K562 (cell line): ENCODE measurements at regions not wholly inside any gene's neighbourhood (a gene's known extent, or its start where the extent isn't known, plus 50 kb on each side); places are given as distances from the start of the nearest gene placed in this dataset.

Experiments
- ATAC-seq: fragments of 200-7000 bp; cut with Tn5 transposase; 3 replicates; pipeline ENCODE4 v1.9.1; 2020; ENCODE audit warnings: moderate library complexity
- BruUV-seq: library from RNA; stranded (reverse); fragments of 400-500 nt; replicated peaks from 2 replicates; lab custom pipeline; 2021; lab: Mats Ljungman, UMichigan
- CTCF ChIA-PET: fragments of 300-600 bp; formaldehyde crosslinking; extraction: SDS; loops from one replicate; lab custom pipeline; 2021; ENCODE audit warnings: low intra/inter-chr PET ratio; lab: Yijun Ruan, JAX
- POLR2A ChIA-PET: fragments of 300-600, 350-650 bp; sonication (Branson Sonifier 250); formaldehyde crosslinking; extraction: SDS; loops from one replicate; lab custom pipeline; 2021; ENCODE audit warnings: antibody characterized with exemption, inconsistent platforms; lab: Yijun Ruan, JAX
- DNase-seq, 4 experiments: peaks; one replicate each; pipeline versions ENCODE4 v3.0.0 to v3.0.0-alpha.2; 2011 to 2018; ENCODE audit warnings: low spot score in 3 of 4, mixed read lengths in 3 of 4; ENCODE audit errors: extremely low read depth in 1 of 4
- FAIRE-seq: peaks from 2 replicates; lab custom pipeline; 2011; peaks lifted over from hg19 to GRCh38; lab: Jason Lieb, UNC
- H2AFZ ChIP-seq: 2 replicates; pipeline ENCODE4 v1.6.0; 2011; ENCODE audit warnings: low read depth, low read length, control low read depth, inconsistent platforms
- H3K27ac ChIP-seq: fragments of 200-600 bp; 3 replicates; pipeline ENCODE4 v1.8.0; 2011; ENCODE audit warnings: low read depth, mild to moderate bottlenecking, control low read depth, inconsistent platforms, low read length, moderate library complexity, mixed read lengths; ENCODE audit errors: extremely low read depth
- H3K27me3 ChIP-seq, 2 experiments: fragments of 300-600 bp in 1 of 2; 2 replicates in 1 of 2; 3 replicates in 1 of 2; pipeline versions ENCODE4 v1.6.0 to v1.8.0; 2011; ENCODE audit warnings: inconsistent platforms in 2 of 2, low read length in 2 of 2, mild to moderate bottlenecking in 1 of 2, mixed read lengths in 1 of 2, moderate library complexity in 1 of 2; ENCODE audit not compliant: control insufficient read depth in 2 of 2, insufficient read depth in 2 of 2
- H3K36me3 ChIP-seq: fragments of 300-600 bp; 3 replicates; pipeline ENCODE4 v1.8.0; 2011; ENCODE audit warnings: mild to moderate bottlenecking, low read length, inconsistent platforms; ENCODE audit not compliant: control insufficient read depth, insufficient read depth
- H3K4me1 ChIP-seq, 2 experiments: fragments of 200-600 bp in 1 of 2; replicated peaks in 1 of 2; 2 replicates in 1 of 2; 3 replicates in 1 of 2; pipeline versions ENCODE4 v1.5.1 to v1.8.0; 2011; ENCODE audit warnings: inconsistent platforms in 2 of 2, low read length in 2 of 2, mild to moderate bottlenecking in 1 of 2, mixed read lengths in 1 of 2, moderate library complexity in 1 of 2; ENCODE audit not compliant: control insufficient read depth in 2 of 2, insufficient read depth in 2 of 2
- H3K4me2 ChIP-seq: 2 replicates; pipeline ENCODE4 v1.6.1; 2011; ENCODE audit warnings: low read length, control low read depth, inconsistent platforms, mixed read lengths; ENCODE audit not compliant: insufficient read depth
- H3K4me3 ChIP-seq: fragments of 200-600 bp; sonication (generic), shearing (Covaris generic); 2 replicates; pipeline ENCODE4 v1.5.1; 2016; ENCODE audit warnings: control low read depth, inconsistent platforms
- H3K79me2 ChIP-seq: fragments of 200-600 bp; 3 replicates; pipeline ENCODE4 v1.8.0; 2011; ENCODE audit warnings: low read length, inconsistent platforms; ENCODE audit not compliant: control insufficient read depth, insufficient read depth
- H3K9ac ChIP-seq, 2 experiments: 2 replicates each; pipeline versions ENCODE4 v1.6.0 to v1.6.1; 2011; ENCODE audit warnings: low read depth in 2 of 2, low read length in 2 of 2, control low read depth in 1 of 2, inconsistent platforms in 1 of 2, mild to moderate bottlenecking in 1 of 2, mixed read lengths in 1 of 2; ENCODE audit not compliant: insufficient read depth in 1 of 2
- H3K9me1 ChIP-seq: one replicate; pipeline ENCODE4 v1.6.0; 2011; ENCODE audit warnings: inconsistent platforms, mild to moderate bottlenecking, low read length, moderate library complexity; ENCODE audit not compliant: control insufficient read depth, insufficient read depth
- H3K9me3 ChIP-seq: replicated peaks from 2 replicates; pipeline ENCODE4 v1.5.1; 2011; ENCODE audit warnings: low read depth, low read length, inconsistent platforms; ENCODE audit not compliant: control insufficient read depth, insufficient read depth
- H4K20me1 ChIP-seq: replicated peaks from 2 replicates; pipeline ENCODE4 v1.6.1; 2011; ENCODE audit warnings: low read length, inconsistent platforms, mixed read lengths; ENCODE audit not compliant: control insufficient read depth, insufficient read depth
- ATF4 ChIP-seq: fragments of 450-650 bp; formaldehyde crosslinking; IDR thresholded peaks from 2 replicates; pipeline ENCODE4 v1.4.0; 2022; ENCODE audit warnings: mild to moderate bottlenecking, moderate library complexity
- ILK ChIP-seq: fragments of 450-650 bp; IDR thresholded peaks from 2 replicates; pipeline ENCODE4 v1.6.1; 2016; ENCODE audit warnings: missing genetic modification characterization, low read depth, mild to moderate bottlenecking, missing compliant biosample characterization, moderate library complexity, borderline replicate concordance
- KAT7 ChIP-seq: sonication (generic); formaldehyde crosslinking; IDR thresholded peaks from 2 replicates; pipeline ENCODE4 v1.8.0; 2022; ENCODE audit warnings: missing genetic modification reagents, mild to moderate bottlenecking, borderline replicate concordance
- KHSRP ChIP-seq: fragments of 450-650 bp; IDR thresholded peaks from 2 replicates; pipeline ENCODE4 v1.6.1; 2017
- RBM25 ChIP-seq: fragments of 200-400 bp; formaldehyde crosslinking; IDR thresholded peaks from 2 replicates; pipeline ENCODE4 v1.6.1; 2018; ENCODE audit warnings: low read length, low read depth, moderate library complexity; ENCODE audit not compliant: severe bottlenecking
- SMARCA5 ChIP-seq: fragments of 450-650 bp; IDR thresholded peaks from 2 replicates; pipeline ENCODE4 v1.6.1; 2016
- ZBTB33 ChIP-seq: sonication (generic); formaldehyde crosslinking; IDR thresholded peaks from 2 replicates; pipeline ENCODE4 v1.8.1; 2023; ENCODE audit warnings: mild to moderate bottlenecking, missing genetic modification reagents
- ZNF347 ChIP-seq: fragments of 450-650 bp; formaldehyde crosslinking; IDR thresholded peaks from 2 replicates; pipeline ENCODE4 v1.4.0; 2020; ENCODE audit warnings: low read depth, mild to moderate bottlenecking, moderate library complexity
- ZNF354B ChIP-seq: fragments of 250-450 bp; sonication (Bioruptor Pico); IDR thresholded peaks from 2 replicates; pipeline ENCODE4 v1.4.0; 2020
- WGBS: fragments of 100-300 bp; shearing (Covaris generic); methylation state at CpG from one replicate; pipeline ENCODE4 v1.1.6; 2016; ENCODE audit warnings: low coverage, mixed read lengths; ENCODE audit not compliant: insufficient coverage; ENCODE audit errors: missing lambda C conversion rate; 5-methylcytosine and 5-hydroxymethylcytosine counted together
- in situ Hi-C: fragments of 300-500 bp; cut with MboI; formaldehyde crosslinking; loops from 4 replicates; pipeline ENCODE4 v1.15.0; 2018; ENCODE audit warnings: inconsistent platforms, mixed read lengths
- intact Hi-C: fragments of 100-400 bp; cut with micrococcal nuclease; formaldehyde crosslinking; loops from 2 replicates; pipeline ENCODE4 v1.14.2; 2022

- TF ChIP-seq ATF4 (CRISPR knock-in tag) (no peak), ZNF354B (CRISPR knock-in tag) (no peak)
Measured at GRCh38 chr11:116279511-116279910, 493.3 kb downstream of the BUD13 start (continued).

- Histone ChIP-seq H3K36me3 (no peaks in the 10 kb centered on the region), H3K4me3 (no peak overlapping the region), H3K9me3 (no peaks in the 10 kb centered on the region), H3K27ac (no peak overlapping the region), H3K4me2 (no peak overlapping the region), H2AFZ (no peak overlapping the region), H3K79me2 (no peaks in the 10 kb centered on the region), H3K4me1 (peaks cover 0 to 13% of the 10 kb centered on the region in 2 experiments; a peak in 2 of 5 replicates), H3K9me1 (no peaks in the 10 kb centered on the region), H3K27me3 (no peaks in the 10 kb centered on the region; a peak in 1 of 5 replicates), H3K9ac (no peak overlapping the region; a peak in 1 of 4 replicates), H4K20me1 (no peaks in the 10 kb centered on the region)
- in situ Hi-C loops: loop anchor here (10.0 kb wide), 2 partner anchors 943 to 1503 kb away; no protein-coding TSS in a partner anchor
- POLR2A ChIA-PET: interaction anchor here (0.7 kb wide), 1 partner anchor 223 kb away, joined by 4 read pairs; no protein-coding TSS in a partner anchor
- intact Hi-C loops: loop anchor here (5.0 kb wide), 1 partner anchor 414 kb away; no protein-coding TSS in a partner anchor
- no peak for ATAC-seq
- FAIRE-seq: no peak
- CTCF ChIA-PET: interaction anchor here (1.4 kb wide), 1 partner anchor 288 kb away, joined by 6 read pairs; no protein-coding TSS in a partner anchor
- no TSS peak for BruUV-seq
- TF ChIP-seq SMARCA5: no peak
- no peak for TF ChIP-seq ZNF347 (CRISPR knock-in tag)
- TF ChIP-seq ILK (tag): no peak
- TF ChIP-seq RBM25: no peak
- TF ChIP-seq ZBTB33 (CRISPR knock-in tag): no peak
- no peak for TF ChIP-seq KAT7 (CRISPR knock-in tag)
- no peak for TF ChIP-seq KHSRP
- WGBS: 0% methylated on average over 4 of the region's 4 CpGs
- no peak for DNase-seq
Measured at GRCh38 chr11:116278076-116278475, 494.7 kb downstream of the BUD13 start.
